MM.1S (cell line): ENCODE measurements at regions not wholly inside any gene's neighbourhood (a gene's known extent, or its start where the extent isn't known, plus 50 kb on each side); places are given as distances from the start of the nearest gene placed in this dataset.

Source experiments
- DNase-seq: peaks from one replicate; pipeline ENCODE4 v3.0.0-alpha.2; 2015
- H2AFZ ChIP-seq: fragments of 300-600 bp; sonication (generic); 2 replicates; pipeline ENCODE4 v1.6.0; 2016; ENCODE audit warnings: antibody characterized with exemption, low read length
- H3F3A ChIP-seq: fragments of 300-600 bp; sonication (generic); 2 replicates; pipeline ENCODE4 v1.6.1; 2016; ENCODE audit warnings: mild to moderate bottlenecking, antibody characterized with exemption, low read length, moderate library complexity, mixed read lengths; ENCODE audit not compliant: insufficient read depth
- H3K27ac ChIP-seq: fragments of 300-600 bp; sonication (generic); 2 replicates; pipeline ENCODE4 v1.5.1; 2016; ENCODE audit warnings: mild to moderate bottlenecking, low read length
- H3K27me3 ChIP-seq: fragments of 300-600 bp; sonication (generic); replicated peaks from 2 replicates; pipeline ENCODE4 v1.6.0; 2016; ENCODE audit warnings: low read length; ENCODE audit not compliant: insufficient read depth
- H3K36me3 ChIP-seq: fragments of 300-600 bp; sonication (generic); replicated peaks from 2 replicates; pipeline ENCODE4 v1.6.1; 2016; ENCODE audit warnings: mild to moderate bottlenecking, low read length, mixed read lengths; ENCODE audit not compliant: insufficient read depth
- H3K4me1 ChIP-seq: fragments of 300-600 bp; sonication (generic); 2 replicates; pipeline ENCODE4 v1.6.1; 2016; ENCODE audit warnings: low read length, mixed read lengths
- H3K4me2 ChIP-seq: fragments of 300-600 bp; sonication (generic); 2 replicates; pipeline ENCODE4 v1.6.0; 2016; ENCODE audit warnings: low read depth, low read length
- H3K4me3 ChIP-seq: fragments of 300-600 bp; sonication (generic); 2 replicates; pipeline ENCODE4 v1.5.1; 2016; ENCODE audit warnings: low read length, mixed read lengths
- H3K79me2 ChIP-seq: fragments of 300-600 bp; sonication (generic); 2 replicates; pipeline ENCODE4 v1.6.1; 2016; ENCODE audit warnings: mixed run types, low read length, mixed read lengths
- H3K9ac ChIP-seq: fragments of 300-600 bp; sonication (generic); 2 replicates; pipeline ENCODE4 v1.6.1; 2016; ENCODE audit warnings: low read length, mixed read lengths
- H3K9me2 ChIP-seq: fragments of 300-600 bp; sonication (generic); replicated peaks from 2 replicates; pipeline ENCODE4 v1.6.1; 2016; ENCODE audit warnings: mild to moderate bottlenecking, low read length, mixed read lengths; ENCODE audit not compliant: insufficient read depth
- H3K9me3 ChIP-seq: fragments of 300-600 bp; sonication (generic); replicated peaks from 2 replicates; pipeline ENCODE4 v1.6.1; 2016; ENCODE audit warnings: mild to moderate bottlenecking, low read length, mixed read lengths; ENCODE audit not compliant: insufficient read depth
- H4K20me1 ChIP-seq: fragments of 300-600 bp; sonication (generic); 2 replicates; pipeline ENCODE4 v1.6.1; 2016; ENCODE audit warnings: mild to moderate bottlenecking, low read length, moderate library complexity, mixed read lengths; ENCODE audit not compliant: insufficient read depth
- EZH2 ChIP-seq: fragments of 300-600 bp; sonication (generic); optimal IDR thresholded peaks from 2 replicates; pipeline ENCODE3; 2017; ENCODE audit warnings: low read depth, mild to moderate bottlenecking, antibody characterized with exemption, low read length, mixed read lengths
- EZH2phosphoT487 ChIP-seq: fragments of 300-600 bp; sonication (generic); IDR thresholded peaks from 2 replicates; pipeline ENCODE4 v1.6.1; 2018; ENCODE audit warnings: antibody characterized with exemption, low read length
- TF ChIP-seq, protein P1 (sequence below): fragments of 300-600 bp; sonication (generic); IDR thresholded peaks from 2 replicates; pipeline ENCODE4 v1.5.1; 2016; ENCODE audit warnings: antibody characterized with exemption, low read length, mixed read lengths

- no peaks in the 10 kb centered on the region for H3K27me3 ChIP-seq
These were observed 189.7 kb upstream of the RGS6 start for GRCh38 chr14:71742485-71742884.

GRCh38 chr14:71745072-71745471 lies 187.2 kb upstream of the RGS6 start:
- Histone ChIP-seq H3K4me3 (no peak overlapping the region), H3K9me3 (no peaks in the 10 kb centered on the region)
- no peak for DNase-seq

More at GRCh38 chr14:71742485-71742884, 189.7 kb upstream of the RGS6 start:
- Histone ChIP-seq H3K27ac (no peak overlapping the region), H3K36me3 (no peaks in the 10 kb centered on the region), H4K20me1 (no peaks in the 10 kb centered on the region), H3K9me2 (no peaks in the 10 kb centered on the region), H3K4me2 (no peak overlapping the region), H2AFZ (no peak overlapping the region), H3K4me3 (no peak overlapping the region), H3K79me2 (no peaks in the 10 kb centered on the region), H3K9ac (no peak overlapping the region), H3K9me3 (no peaks in the 10 kb centered on the region), H3K4me1 (no peaks in the 10 kb centered on the region), H3F3A (no peaks in the 10 kb centered on the region)
- TF ChIP-seq EZH2 (no peak), EZH2phosphoT487 (no peak)
- TF ChIP-seq, protein P1, sequence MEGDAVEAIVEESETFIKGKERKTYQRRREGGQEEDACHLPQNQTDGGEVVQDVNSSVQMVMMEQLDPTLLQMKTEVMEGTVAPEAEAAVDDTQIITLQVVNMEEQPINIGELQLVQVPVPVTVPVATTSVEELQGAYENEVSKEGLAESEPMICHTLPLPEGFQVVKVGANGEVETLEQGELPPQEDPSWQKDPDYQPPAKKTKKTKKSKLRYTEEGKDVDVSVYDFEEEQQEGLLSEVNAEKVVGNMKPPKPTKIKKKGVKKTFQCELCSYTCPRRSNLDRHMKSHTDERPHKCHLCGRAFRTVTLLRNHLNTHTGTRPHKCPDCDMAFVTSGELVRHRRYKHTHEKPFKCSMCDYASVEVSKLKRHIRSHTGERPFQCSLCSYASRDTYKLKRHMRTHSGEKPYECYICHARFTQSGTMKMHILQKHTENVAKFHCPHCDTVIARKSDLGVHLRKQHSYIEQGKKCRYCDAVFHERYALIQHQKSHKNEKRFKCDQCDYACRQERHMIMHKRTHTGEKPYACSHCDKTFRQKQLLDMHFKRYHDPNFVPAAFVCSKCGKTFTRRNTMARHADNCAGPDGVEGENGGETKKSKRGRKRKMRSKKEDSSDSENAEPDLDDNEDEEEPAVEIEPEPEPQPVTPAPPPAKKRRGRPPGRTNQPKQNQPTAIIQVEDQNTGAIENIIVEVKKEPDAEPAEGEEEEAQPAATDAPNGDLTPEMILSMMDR = no peak
- DNase-seq = no peak

DNA sequence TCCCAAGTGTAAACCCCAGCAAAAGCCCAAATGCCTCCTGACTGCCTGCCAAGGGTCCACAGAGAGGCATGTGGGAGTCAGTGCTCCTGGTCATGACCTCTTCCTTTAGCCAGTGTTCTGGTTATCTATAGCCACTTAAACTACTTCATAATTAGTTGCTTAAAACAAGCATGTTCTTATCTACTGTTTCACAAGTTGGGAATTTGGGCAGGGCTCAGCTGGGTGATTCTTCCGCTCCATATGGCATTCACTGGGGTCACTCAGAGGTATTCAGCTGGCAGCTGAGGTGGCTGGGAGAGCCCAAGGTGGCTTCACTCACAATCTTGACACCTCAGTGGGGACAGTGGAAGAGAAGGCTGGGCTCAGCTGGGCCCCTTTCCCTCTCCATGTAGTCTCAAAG lies 184.0 kb upstream of the RGS6 start:
- Histone ChIP-seq H3F3A (no peaks in the 10 kb centered on the region), H3K9ac (no peak overlapping the region), H3K4me2 (no peak overlapping the region), H3K9me3 (no peaks in the 10 kb centered on the region), H4K20me1 (no peaks in the 10 kb centered on the region), H3K4me1 (no peaks in the 10 kb centered on the region), H3K79me2 (no peaks in the 10 kb centered on the region), H3K9me2 (no peaks in the 10 kb centered on the region), H3K27me3 (no peaks in the 10 kb centered on the region), H2AFZ (no peak overlapping the region), H3K4me3 (no peak overlapping the region), H3K36me3 (no peaks in the 10 kb centered on the region), H3K27ac (no peak overlapping the region)
- DNase-seq = no peak
- TF ChIP-seq EZH2 (no peak), EZH2phosphoT487 (no peak)
- TF ChIP-seq, protein P1 = no peak

More at GRCh38 chr14:71745072-71745471, 187.2 kb upstream of the RGS6 start:
- H3F3A ChIP-seq = no peaks in the 10 kb centered on the region
- H3K9ac ChIP-seq = no peak overlapping the region
- TF ChIP-seq EZH2 (no peak), EZH2phosphoT487 (no peak)
- TF ChIP-seq, protein P1 = no peak
- no peaks in the 10 kb centered on the region for H3K79me2 ChIP-seq
- no peaks in the 10 kb centered on the region for H3K27me3 ChIP-seq
- H2AFZ ChIP-seq = no peak overlapping the region
- no peak overlapping the region for H3K4me2 ChIP-seq
- H3K27ac ChIP-seq = no peak overlapping the region
- H3K36me3 ChIP-seq = no peaks in the 10 kb centered on the region
- H3K9me2 ChIP-seq = no peaks in the 10 kb centered on the region
- no peaks in the 10 kb centered on the region for H3K4me1 ChIP-seq
- H4K20me1 ChIP-seq = no peaks in the 10 kb centered on the region
